ENCODE measurements at regions not wholly inside any gene's neighbourhood (a gene's known extent, or its start where the extent isn't known, plus 50 kb on each side); places are given as distances from the start of the nearest gene placed in this dataset.

DNA sequence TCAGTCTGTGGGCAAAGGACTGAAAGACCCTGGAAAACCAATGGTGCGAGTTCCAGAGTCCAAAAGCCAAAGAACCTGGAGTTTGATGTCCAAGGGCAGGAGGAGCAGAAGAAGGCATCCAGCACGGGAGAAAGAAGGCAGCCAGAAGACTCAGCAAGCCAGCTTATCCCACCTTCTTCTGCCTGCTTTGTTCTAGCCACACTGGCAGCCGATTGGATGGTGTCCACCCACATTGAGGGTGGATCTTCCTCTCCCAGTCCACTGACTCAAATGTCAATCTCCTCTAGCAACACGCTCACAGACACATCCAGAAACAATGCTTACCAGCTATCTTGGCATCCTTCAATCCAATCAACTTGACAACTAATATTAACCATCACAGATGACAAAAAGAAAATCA is 57.2 kb upstream of the CAPRIN2 start:
- TF ChIP-seq, protein P1, sequence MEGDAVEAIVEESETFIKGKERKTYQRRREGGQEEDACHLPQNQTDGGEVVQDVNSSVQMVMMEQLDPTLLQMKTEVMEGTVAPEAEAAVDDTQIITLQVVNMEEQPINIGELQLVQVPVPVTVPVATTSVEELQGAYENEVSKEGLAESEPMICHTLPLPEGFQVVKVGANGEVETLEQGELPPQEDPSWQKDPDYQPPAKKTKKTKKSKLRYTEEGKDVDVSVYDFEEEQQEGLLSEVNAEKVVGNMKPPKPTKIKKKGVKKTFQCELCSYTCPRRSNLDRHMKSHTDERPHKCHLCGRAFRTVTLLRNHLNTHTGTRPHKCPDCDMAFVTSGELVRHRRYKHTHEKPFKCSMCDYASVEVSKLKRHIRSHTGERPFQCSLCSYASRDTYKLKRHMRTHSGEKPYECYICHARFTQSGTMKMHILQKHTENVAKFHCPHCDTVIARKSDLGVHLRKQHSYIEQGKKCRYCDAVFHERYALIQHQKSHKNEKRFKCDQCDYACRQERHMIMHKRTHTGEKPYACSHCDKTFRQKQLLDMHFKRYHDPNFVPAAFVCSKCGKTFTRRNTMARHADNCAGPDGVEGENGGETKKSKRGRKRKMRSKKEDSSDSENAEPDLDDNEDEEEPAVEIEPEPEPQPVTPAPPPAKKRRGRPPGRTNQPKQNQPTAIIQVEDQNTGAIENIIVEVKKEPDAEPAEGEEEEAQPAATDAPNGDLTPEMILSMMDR (IDR thresholded peaks at IDR 0.05; ENCODE audit: poor library complexity): no peak
- TF ChIP-seq EZH2phosphoT487 (IDR thresholded peaks at IDR 0.05; ENCODE audit: low read depth, severe bottlenecking, unreplicated experiment): no peak

Data from hepatocyte (in vitro differentiated cells).